ENCODE measurements at regions not wholly inside any gene's neighbourhood (a gene's known extent, or its start where the extent isn't known, plus 50 kb on each side); places are given as distances from the start of the nearest gene placed in this dataset.

- no peaks in the 10 kb centered on the region for H3K9me3 ChIP-seq (ENCODE audit: control insufficient read depth in 2 of 2, insufficient read depth in 1 of 2, low read depth in 1 of 2, low read length in 1 of 2)
- no peak overlapping the region for H3K4me3 ChIP-seq (ENCODE audit: low read depth in 1 of 2, low read length in 2 of 2)
- WGBS, 2 donors, result 70 to 71% methylated on average over 12 of the region's 12 CpGs
- no peak overlapping the region for H3K27ac ChIP-seq (ENCODE audit: low read depth in 2 of 2, low read length in 1 of 2)
- no peaks in the 10 kb centered on the region for H3K27me3 ChIP-seq (ENCODE audit: control insufficient read depth in 1 of 2, insufficient read depth in 2 of 2, low read length in 2 of 2)
- no peaks in the 10 kb centered on the region for H3K4me1 ChIP-seq (ENCODE audit: control insufficient read depth in 2 of 2, insufficient read depth in 2 of 2, low read length in 1 of 2)
- no peaks in the 10 kb centered on the region for H3K36me3 ChIP-seq (ENCODE audit: control insufficient read depth in 2 of 2, insufficient read depth in 2 of 2, low read length in 1 of 2)
Measured at GRCh38 chr2:236402033-236402790, 138.0 kb upstream of the ASB18 start.

DNA sequence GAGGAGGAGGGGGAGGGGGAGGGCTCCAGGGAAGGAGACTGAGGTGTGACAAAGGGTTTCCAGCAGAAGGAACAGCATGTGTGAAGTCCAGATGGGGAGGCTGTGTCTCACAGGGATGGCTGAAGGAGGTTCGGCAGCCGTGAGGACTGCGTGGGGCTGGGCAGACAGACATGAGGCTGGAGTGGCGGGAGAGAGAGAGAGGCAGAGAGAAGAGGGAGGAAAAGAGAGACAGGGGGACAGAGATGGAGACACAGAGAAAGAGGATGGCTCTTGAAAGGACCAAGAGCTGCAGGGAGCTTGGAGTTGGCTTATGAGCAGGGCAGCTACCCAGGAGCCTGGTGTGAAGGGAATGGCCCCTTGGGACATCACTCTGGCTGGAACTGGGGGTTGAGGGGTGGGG lies 138.9 kb upstream of the ASB18 start:
- no peaks in the 10 kb centered on the region for H3K4me1 ChIP-seq (ENCODE audit: control insufficient read depth in 2 of 2, insufficient read depth in 2 of 2, low read length in 1 of 2)
- WGBS, 2 donors, result 90 to 91% methylated on average over 4 of the region's 4 CpGs
- H3K4me3 ChIP-seq (ENCODE audit: low read depth in 1 of 2, low read length in 2 of 2), result no peak overlapping the region
- no peaks in the 10 kb centered on the region for H3K27me3 ChIP-seq (ENCODE audit: control insufficient read depth in 1 of 2, insufficient read depth in 2 of 2, low read length in 2 of 2)
- no peaks in the 10 kb centered on the region for H3K36me3 ChIP-seq (ENCODE audit: control insufficient read depth in 2 of 2, insufficient read depth in 2 of 2, low read length in 1 of 2)
- H3K27ac ChIP-seq (ENCODE audit: low read depth in 2 of 2, low read length in 1 of 2), result no peak overlapping the region
- H3K9me3 ChIP-seq (ENCODE audit: control insufficient read depth in 2 of 2, insufficient read depth in 1 of 2, low read depth in 1 of 2, low read length in 1 of 2), result peaks cover 0 to under 1% of the 10 kb centered on the region in 2 donors

GRCh38 chr2:236403811-236404210 lies 139.6 kb upstream of the ASB18 start:
- Histone ChIP-seq H3K36me3 (ENCODE audit: control insufficient read depth in 2 of 2, insufficient read depth in 2 of 2, low read length in 1 of 2) (no peaks in the 10 kb centered on the region), H3K4me3 (ENCODE audit: low read depth in 1 of 2, low read length in 2 of 2) (no peak overlapping the region), H3K27ac (ENCODE audit: low read depth in 2 of 2, low read length in 1 of 2) (no peak overlapping the region), H3K9me3 (ENCODE audit: control insufficient read depth in 2 of 2, insufficient read depth in 1 of 2, low read depth in 1 of 2, low read length in 1 of 2) (peaks cover 3 to 7% of the 10 kb centered on the region in 2 donors), H3K4me1 (ENCODE audit: control insufficient read depth in 2 of 2, insufficient read depth in 2 of 2, low read length in 1 of 2) (no peaks in the 10 kb centered on the region), H3K27me3 (ENCODE audit: control insufficient read depth in 1 of 2, insufficient read depth in 2 of 2, low read length in 2 of 2) (no peaks in the 10 kb centered on the region)
- WGBS, 2 donors, result 85 to 90% methylated on average over 10 of the region's 10 CpGs

DNA sequence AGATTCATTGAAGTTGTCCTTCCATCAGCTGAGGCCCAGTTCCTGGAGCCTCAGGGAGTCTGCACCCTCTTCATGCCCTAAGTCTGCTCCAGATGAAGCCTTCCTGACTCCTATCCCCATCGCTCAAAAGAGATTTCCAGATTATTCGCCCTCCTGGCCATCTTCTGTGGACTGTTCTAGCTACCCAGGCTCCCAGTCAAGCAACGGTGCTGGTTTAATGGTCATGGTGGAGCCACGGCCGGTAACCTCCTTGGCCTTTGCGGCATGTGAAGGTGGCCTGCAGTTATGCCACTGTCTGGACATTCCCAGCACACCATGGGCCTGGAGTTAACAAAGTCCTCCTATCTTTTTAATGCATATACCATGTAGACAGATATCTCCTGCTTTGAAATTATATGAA lies 140.1 kb upstream of the ASB18 start:
- Histone ChIP-seq H3K4me3 (ENCODE audit: low read depth in 1 of 2, low read length in 2 of 2) (no peak overlapping the region), H3K27ac (ENCODE audit: low read depth in 2 of 2, low read length in 1 of 2) (no peak overlapping the region), H3K27me3 (ENCODE audit: control insufficient read depth in 1 of 2, insufficient read depth in 2 of 2, low read length in 2 of 2) (no peaks in the 10 kb centered on the region), H3K4me1 (ENCODE audit: control insufficient read depth in 2 of 2, insufficient read depth in 2 of 2, low read length in 1 of 2) (no peaks in the 10 kb centered on the region), H3K36me3 (ENCODE audit: control insufficient read depth in 2 of 2, insufficient read depth in 2 of 2, low read length in 1 of 2) (no peaks in the 10 kb centered on the region), H3K9me3 (ENCODE audit: control insufficient read depth in 2 of 2, insufficient read depth in 1 of 2, low read depth in 1 of 2, low read length in 1 of 2) (peaks cover 3 to 9% of the 10 kb centered on the region in 2 donors)
- 95 to 96% methylated on average over 6 of the region's 6 CpGs for WGBS, 2 donors

DNA sequence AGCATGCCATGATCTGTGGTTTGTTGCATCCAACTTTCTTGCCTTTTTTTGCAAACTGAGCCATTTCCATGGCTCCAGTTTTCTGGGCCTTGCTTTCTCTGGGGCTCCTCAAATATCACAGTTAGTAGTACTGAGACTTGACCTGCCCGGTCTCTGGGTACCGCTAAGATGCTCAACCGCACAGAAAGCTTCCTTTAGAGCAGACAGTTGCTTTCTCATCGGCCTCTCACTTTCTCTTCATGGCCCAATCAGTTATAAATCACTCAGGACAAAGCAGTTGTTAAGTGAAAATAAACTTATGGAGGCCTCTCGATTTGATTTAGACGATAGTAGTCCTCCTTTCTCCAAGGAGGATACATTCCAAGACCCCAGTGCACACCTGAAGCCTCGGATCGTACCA lies 141.2 kb upstream of the ASB18 start:
- Histone ChIP-seq H3K27ac (ENCODE audit: low read depth in 2 of 2, low read length in 1 of 2) (no peak overlapping the region), H3K4me3 (ENCODE audit: low read depth in 1 of 2, low read length in 2 of 2) (no peak overlapping the region), H3K4me1 (ENCODE audit: control insufficient read depth in 2 of 2, insufficient read depth in 2 of 2, low read length in 1 of 2) (no peaks in the 10 kb centered on the region), H3K9me3 (ENCODE audit: control insufficient read depth in 2 of 2, insufficient read depth in 1 of 2, low read depth in 1 of 2, low read length in 1 of 2) (peaks cover 3 to 9% of the 10 kb centered on the region in 2 donors), H3K27me3 (ENCODE audit: control insufficient read depth in 1 of 2, insufficient read depth in 2 of 2, low read length in 2 of 2) (no peaks in the 10 kb centered on the region), H3K36me3 (ENCODE audit: control insufficient read depth in 2 of 2, insufficient read depth in 2 of 2, low read length in 1 of 2) (no peaks in the 10 kb centered on the region)
- 92 to 93% methylated on average over 8 of the region's 8 CpGs for WGBS, 2 donors

DNA sequence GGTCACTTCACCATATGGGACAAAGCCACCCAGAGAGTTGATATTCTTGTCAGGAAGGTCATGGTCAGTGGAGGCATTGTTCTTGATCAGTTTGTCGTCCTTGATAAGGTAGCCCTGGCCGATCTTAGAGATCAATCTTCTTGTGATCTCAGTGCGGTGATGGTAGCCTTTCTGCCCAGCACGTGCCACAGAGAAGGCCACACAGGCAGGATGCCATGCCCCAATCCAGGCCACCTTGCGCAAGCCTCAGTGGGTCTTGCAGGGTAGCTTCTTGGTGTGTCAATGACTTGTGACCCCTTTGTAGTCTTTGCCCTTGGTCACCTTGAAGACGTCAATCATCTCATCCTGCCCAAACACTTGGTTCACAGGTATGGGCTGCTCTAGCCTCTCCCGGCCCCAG lies 143.9 kb upstream of the ASB18 start:
- Histone ChIP-seq H3K27ac (ENCODE audit: low read depth in 2 of 2, low read length in 1 of 2) (no peak overlapping the region), H3K27me3 (ENCODE audit: control insufficient read depth in 1 of 2, insufficient read depth in 2 of 2, low read length in 2 of 2) (no peaks in the 10 kb centered on the region), H3K4me3 (ENCODE audit: low read depth in 1 of 2, low read length in 2 of 2) (no peak overlapping the region), H3K4me1 (ENCODE audit: control insufficient read depth in 2 of 2, insufficient read depth in 2 of 2, low read length in 1 of 2) (no peaks in the 10 kb centered on the region), H3K9me3 (ENCODE audit: control insufficient read depth in 2 of 2, insufficient read depth in 1 of 2, low read depth in 1 of 2, low read length in 1 of 2) (peaks cover 3 to 9% of the 10 kb centered on the region in 2 donors), H3K36me3 (ENCODE audit: control insufficient read depth in 2 of 2, insufficient read depth in 2 of 2, low read length in 1 of 2) (no peaks in the 10 kb centered on the region)
- 93 to 95% methylated on average over 7 of the region's 7 CpGs for WGBS, 2 donors

DNA sequence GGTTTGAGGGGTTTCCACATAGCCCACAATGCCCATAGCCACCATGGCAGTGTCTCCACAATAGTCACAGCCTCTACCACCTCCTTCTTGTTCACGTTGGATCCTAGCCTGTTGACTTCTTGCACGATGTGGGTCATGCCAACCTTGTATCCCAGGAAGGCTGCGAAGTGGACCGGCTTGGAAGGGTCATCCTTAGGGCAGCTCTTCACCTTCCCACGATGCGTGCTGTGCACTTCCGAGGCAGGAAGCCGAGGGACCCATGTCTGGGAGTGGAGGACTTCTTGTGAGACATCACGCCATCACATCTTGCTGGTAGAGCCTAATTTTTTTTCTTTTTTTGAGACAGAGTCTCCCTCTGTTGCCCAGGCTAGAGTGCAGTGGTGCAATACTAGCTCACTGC lies 144.6 kb upstream of the ASB18 start:
- H3K9me3 ChIP-seq (ENCODE audit: control insufficient read depth in 2 of 2, insufficient read depth in 1 of 2, low read depth in 1 of 2, low read length in 1 of 2), result peaks cover 3 to 9% of the 10 kb centered on the region in 2 donors
- WGBS, 2 donors, result 95 to 97% methylated on average over 9 of the region's 9 CpGs
- no peak overlapping the region for H3K4me3 ChIP-seq (ENCODE audit: low read depth in 1 of 2, low read length in 2 of 2)
- no peaks in the 10 kb centered on the region for H3K4me1 ChIP-seq (ENCODE audit: control insufficient read depth in 2 of 2, insufficient read depth in 2 of 2, low read length in 1 of 2)
- H3K36me3 ChIP-seq (ENCODE audit: control insufficient read depth in 2 of 2, insufficient read depth in 2 of 2, low read length in 1 of 2), result no peaks in the 10 kb centered on the region
- H3K27ac ChIP-seq (ENCODE audit: low read depth in 2 of 2, low read length in 1 of 2), result no peak overlapping the region
- H3K27me3 ChIP-seq (ENCODE audit: control insufficient read depth in 1 of 2, insufficient read depth in 2 of 2, low read length in 2 of 2), result no peaks in the 10 kb centered on the region

DNA sequence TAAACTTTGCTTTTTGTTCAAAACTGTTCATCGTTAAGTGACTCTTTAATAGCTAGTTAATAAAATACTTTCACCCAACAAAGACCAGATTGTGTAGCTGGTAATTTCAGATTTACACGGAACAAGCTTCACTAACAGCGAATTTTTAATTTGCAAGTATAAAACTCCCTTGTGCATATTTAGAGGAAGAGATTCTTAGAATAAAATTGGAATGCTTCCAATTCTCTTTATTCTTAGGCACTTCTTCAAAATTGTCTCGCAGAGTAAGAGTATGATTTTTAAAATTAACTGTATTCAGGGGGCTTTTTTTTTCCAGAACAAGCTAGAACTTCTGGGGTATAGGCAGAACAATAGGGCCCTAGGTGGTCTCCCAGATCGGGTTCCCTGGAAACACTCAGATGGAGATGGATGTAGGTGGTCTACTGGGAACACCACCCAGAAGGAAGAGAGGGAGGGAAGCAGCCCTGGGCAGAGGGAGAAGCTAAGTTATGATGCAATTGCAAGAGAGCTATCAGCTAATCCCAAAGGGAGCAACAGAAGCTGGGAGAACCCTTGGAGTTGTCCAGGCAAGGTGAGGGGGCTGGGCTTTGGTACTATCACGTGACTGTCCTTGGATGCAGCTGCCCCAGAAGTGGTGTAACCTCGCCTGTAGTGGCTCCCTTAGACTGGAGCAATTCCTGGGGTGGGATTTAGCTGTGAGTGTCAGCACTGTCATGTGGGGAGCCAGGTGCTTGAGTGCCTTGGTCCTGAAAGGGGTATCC lies 151.7 kb upstream of the ASB18 start:
- Histone ChIP-seq H3K9me3 (ENCODE audit: control insufficient read depth in 2 of 2, insufficient read depth in 1 of 2, low read depth in 1 of 2, low read length in 1 of 2) (no peaks in the 10 kb centered on the region), H3K27ac (ENCODE audit: low read depth in 2 of 2, low read length in 1 of 2) (no peak overlapping the region), H3K27me3 (ENCODE audit: control insufficient read depth in 1 of 2, insufficient read depth in 2 of 2, low read length in 2 of 2) (no peaks in the 10 kb centered on the region), H3K4me1 (ENCODE audit: control insufficient read depth in 2 of 2, insufficient read depth in 2 of 2, low read length in 1 of 2) (no peaks in the 10 kb centered on the region), H3K4me3 (ENCODE audit: low read depth in 1 of 2, low read length in 2 of 2) (no peak overlapping the region), H3K36me3 (ENCODE audit: control insufficient read depth in 2 of 2, insufficient read depth in 2 of 2, low read length in 1 of 2) (no peaks in the 10 kb centered on the region)
- 65% methylated on average over 7 of the region's 7 CpGs for WGBS, 2 donors

DNA sequence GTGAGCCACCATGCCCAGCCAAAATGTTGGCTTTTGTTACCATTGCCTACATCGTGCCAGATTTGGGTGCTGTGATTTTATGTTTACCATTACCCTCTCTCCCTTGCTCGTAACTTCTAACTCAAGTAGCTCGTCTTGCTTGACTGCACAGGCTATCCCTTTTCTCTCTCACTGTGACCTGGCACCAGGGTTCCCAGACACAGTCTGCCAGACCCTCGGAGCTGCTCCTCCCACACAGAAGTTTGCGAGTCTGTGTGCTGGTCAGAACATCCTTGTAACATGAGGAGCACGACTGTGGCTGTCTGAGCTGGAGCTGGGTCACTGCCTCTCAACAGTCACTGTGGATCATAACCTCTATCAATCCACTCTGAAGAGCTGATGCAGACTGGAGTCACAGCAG lies 152.5 kb upstream of the ACKR3 start:
- Histone ChIP-seq H3K4me3 (ENCODE audit: low read depth in 1 of 2, low read length in 2 of 2) (no peak overlapping the region), H3K27me3 (ENCODE audit: control insufficient read depth in 1 of 2, insufficient read depth in 2 of 2, low read length in 2 of 2) (no peaks in the 10 kb centered on the region), H3K9me3 (ENCODE audit: control insufficient read depth in 2 of 2, insufficient read depth in 1 of 2, low read depth in 1 of 2, low read length in 1 of 2) (no peaks in the 10 kb centered on the region), H3K36me3 (ENCODE audit: control insufficient read depth in 2 of 2, insufficient read depth in 2 of 2, low read length in 1 of 2) (no peaks in the 10 kb centered on the region), H3K4me1 (ENCODE audit: control insufficient read depth in 2 of 2, insufficient read depth in 2 of 2, low read length in 1 of 2) (no peaks in the 10 kb centered on the region), H3K27ac (ENCODE audit: low read depth in 2 of 2, low read length in 1 of 2) (no peak overlapping the region)
- 87 to 90% methylated on average over 6 of the region's 6 CpGs for WGBS, 2 donors

GRCh38 chr2:236430584-236430983 lies 139.0 kb upstream of the ACKR3 start:
- H3K27ac ChIP-seq (ENCODE audit: low read depth in 2 of 2, low read length in 1 of 2), result no peak overlapping the region
- WGBS, 2 donors, result 39 to 75% methylated on average over 2 of the region's 2 CpGs
- H3K4me1 ChIP-seq (ENCODE audit: control insufficient read depth in 2 of 2, insufficient read depth in 2 of 2, low read length in 1 of 2), result no peaks in the 10 kb centered on the region
- no peak overlapping the region for H3K4me3 ChIP-seq (ENCODE audit: low read depth in 1 of 2, low read length in 2 of 2)
- no peaks in the 10 kb centered on the region for H3K36me3 ChIP-seq (ENCODE audit: control insufficient read depth in 2 of 2, insufficient read depth in 2 of 2, low read length in 1 of 2)
- H3K9me3 ChIP-seq (ENCODE audit: control insufficient read depth in 2 of 2, insufficient read depth in 1 of 2, low read depth in 1 of 2, low read length in 1 of 2), result no peaks in the 10 kb centered on the region
- H3K27me3 ChIP-seq (ENCODE audit: control insufficient read depth in 1 of 2, insufficient read depth in 2 of 2, low read length in 2 of 2), result no peaks in the 10 kb centered on the region
